Transverse colon (tissue), 4 donors: ENCODE measurements at regions not wholly inside any gene's neighbourhood (a gene's known extent, or its start where the extent isn't known, plus 50 kb on each side); places are given as distances from the start of the nearest gene placed in this dataset.

Experiments used
- DNase-seq: peaks from one replicate; pipeline ENCODE4 v3.0.0-alpha.2; 2019
- H3K27ac ChIP-seq, 4 donors: fragments of 200-600 bp; sonication (generic); 2 replicates each; pipeline ENCODE4 v1.5.1; 2016 to 2018; ENCODE audit warnings: inconsistent platforms in 4 of 4
- H3K27me3 ChIP-seq: fragments of 200-600 bp; sonication (generic); 2 replicates; pipeline ENCODE4 v1.5.1; 2017; ENCODE audit warnings: inconsistent platforms
- H3K36me3 ChIP-seq, 4 donors: fragments of 200-600 bp; sonication (generic); 2 replicates each; pipeline ENCODE4 v1.5.1; 2017 to 2019; ENCODE audit warnings: inconsistent platforms in 4 of 4
- H3K4me1 ChIP-seq, 4 donors: fragments of 200-600 bp; sonication (generic); 2 replicates each; pipeline ENCODE4 v1.5.1; 2017 to 2020; ENCODE audit warnings: inconsistent platforms in 4 of 4
- H3K4me3 ChIP-seq, 4 donors: fragments of 200-600 bp; sonication (generic); 1 replicate in 1 of 4; 2 replicates in 3 of 4; pipeline versions ENCODE4 v1.5.1 to v1.6.1; 2017 to 2019; ENCODE audit warnings: inconsistent platforms in 4 of 4
- H3K9me3 ChIP-seq, 2 donors: fragments of 200-600 bp; sonication (generic); 2 replicates each; pipeline ENCODE4 v1.5.1; 2017 to 2019; ENCODE audit warnings: inconsistent platforms in 2 of 2
- EP300 ChIP-seq: sonication (generic); formaldehyde crosslinking; IDR thresholded peaks from one replicate; pipeline ENCODE4 v1.6.1; 2017; ENCODE audit warnings: antibody characterized with exemption, low read depth
- POLR2A ChIP-seq: fragments of 450-650 bp; IDR thresholded peaks from one replicate; pipeline ENCODE4 v1.6.1; 2016; ENCODE audit warnings: antibody characterized with exemption, mild to moderate bottlenecking, moderate library complexity
- POLR2AphosphoS5 ChIP-seq, 3 donors: sonication (generic); formaldehyde crosslinking; IDR thresholded peaks; one replicate each; pipeline ENCODE4 v1.6.1; 2016; ENCODE audit warnings: antibody characterized with exemption in 3 of 3
- WGBS, 2 donors: methylation state at CpG; one replicate each; pipeline ENCODE4 v1.1.5; 2018; ENCODE audit warnings: low coverage in 1 of 2; 5-methylcytosine and 5-hydroxymethylcytosine counted together
- in situ Hi-C, 4 donors: fragments of 200-750 bp; cut with MboI; loops; one replicate each; pipeline versions ENCODE4 v1.15.0 to v1.15.1; 2017; ENCODE audit warnings: low sequenced_read_pairs in 3 of 4, low pct_ligation_motif_present in 1 of 4, low pct_unique_long_range_greater_than_20kb in 1 of 4
- intact Hi-C: fragments of 100-400 bp; cut with DNase I; formaldehyde crosslinking; loops from one replicate; pipeline ENCODE4 v1.15.1; 2023; ENCODE audit warnings: low total_unique reads
- TF ChIP-seq, protein P1 (sequence below), 5 experiments: fragments of 200-600 bp in 3 of 5; fragments of 450-650 bp in 2 of 5; sonication (generic) in 3 of 5; IDR thresholded peaks; 1 replicate in 2 of 5; 2 replicates in 3 of 5; pipeline ENCODE4 v1.5.1; 2016 to 2017; ENCODE audit warnings: antibody characterized with exemption in 5 of 5, inconsistent platforms in 3 of 5, mild to moderate bottlenecking in 2 of 5, moderate library complexity in 1 of 5

DNA sequence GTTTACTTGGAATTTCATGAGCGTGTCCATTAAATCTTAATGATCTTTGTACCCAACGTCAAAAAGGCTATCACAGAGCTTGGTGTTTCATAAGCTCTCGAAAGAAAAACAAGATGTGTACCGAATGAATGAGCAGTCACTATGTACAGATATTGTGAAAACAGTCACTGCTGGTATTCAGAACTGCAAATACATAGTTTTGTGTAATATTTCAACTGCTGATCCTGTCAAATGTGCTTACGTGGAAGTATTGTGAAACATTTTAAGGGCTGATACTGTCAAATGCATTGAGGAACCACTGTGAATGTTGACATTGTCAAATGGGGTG, 184.2 kb upstream of the KLHL29 start:
- in situ Hi-C loops = no loop called here
- 70 to 86% methylated on average over 5 of the region's 5 CpGs for WGBS, 2 donors
- Histone ChIP-seq H3K4me3 (no peak overlapping the region), H3K27ac (no peak overlapping the region), H3K36me3 (no peaks in the 10 kb centered on the region), H3K27me3 (no peaks in the 10 kb centered on the region), H3K9me3 (no peaks in the 10 kb centered on the region), H3K4me1 (no peaks in the 10 kb centered on the region)
- DNase-seq = no peak
- TF ChIP-seq POLR2AphosphoS5 (IDR thresholded peaks at IDR 0.05) (no peak), POLR2A (no peak)
- TF ChIP-seq, protein P1, sequence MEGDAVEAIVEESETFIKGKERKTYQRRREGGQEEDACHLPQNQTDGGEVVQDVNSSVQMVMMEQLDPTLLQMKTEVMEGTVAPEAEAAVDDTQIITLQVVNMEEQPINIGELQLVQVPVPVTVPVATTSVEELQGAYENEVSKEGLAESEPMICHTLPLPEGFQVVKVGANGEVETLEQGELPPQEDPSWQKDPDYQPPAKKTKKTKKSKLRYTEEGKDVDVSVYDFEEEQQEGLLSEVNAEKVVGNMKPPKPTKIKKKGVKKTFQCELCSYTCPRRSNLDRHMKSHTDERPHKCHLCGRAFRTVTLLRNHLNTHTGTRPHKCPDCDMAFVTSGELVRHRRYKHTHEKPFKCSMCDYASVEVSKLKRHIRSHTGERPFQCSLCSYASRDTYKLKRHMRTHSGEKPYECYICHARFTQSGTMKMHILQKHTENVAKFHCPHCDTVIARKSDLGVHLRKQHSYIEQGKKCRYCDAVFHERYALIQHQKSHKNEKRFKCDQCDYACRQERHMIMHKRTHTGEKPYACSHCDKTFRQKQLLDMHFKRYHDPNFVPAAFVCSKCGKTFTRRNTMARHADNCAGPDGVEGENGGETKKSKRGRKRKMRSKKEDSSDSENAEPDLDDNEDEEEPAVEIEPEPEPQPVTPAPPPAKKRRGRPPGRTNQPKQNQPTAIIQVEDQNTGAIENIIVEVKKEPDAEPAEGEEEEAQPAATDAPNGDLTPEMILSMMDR (IDR thresholded peaks at IDR 0.05) = no peak
- intact Hi-C loops = no loop called here

DNA sequence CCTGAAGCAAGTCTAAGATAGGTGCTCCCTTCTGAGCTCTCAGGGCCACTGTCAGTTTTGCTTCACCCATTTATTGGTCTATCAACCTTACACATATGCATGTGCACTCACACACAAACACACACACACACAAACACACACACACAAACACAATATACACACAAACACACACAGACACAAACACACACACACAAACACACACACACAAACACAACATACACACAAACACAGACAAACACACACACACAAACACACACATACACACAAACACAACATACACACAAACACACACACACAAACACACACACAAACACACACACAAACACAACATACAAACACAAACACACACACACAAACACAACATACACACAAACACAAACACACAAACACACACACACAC, 181.6 kb upstream of the KLHL29 start:
- Histone ChIP-seq H3K9me3 (no peaks in the 10 kb centered on the region), H3K4me3 (no peak overlapping the region), H3K4me1 (peaks cover 0 to 9% (median 5%) of the 10 kb centered on the region in 4 donors), H3K36me3 (no peaks in the 10 kb centered on the region), H3K27me3 (no peaks in the 10 kb centered on the region), H3K27ac (no peak overlapping the region)
- TF ChIP-seq EP300 = no peak
- TF ChIP-seq, protein P1 (IDR thresholded peaks at IDR 0.05) = no peak
- TF ChIP-seq POLR2A = no peak
- no peak for TF ChIP-seq POLR2AphosphoS5 (IDR thresholded peaks at IDR 0.05)
- no peak for DNase-seq
- intact Hi-C loops (no loop called here), in situ Hi-C loops (no loop called here)

DNA sequence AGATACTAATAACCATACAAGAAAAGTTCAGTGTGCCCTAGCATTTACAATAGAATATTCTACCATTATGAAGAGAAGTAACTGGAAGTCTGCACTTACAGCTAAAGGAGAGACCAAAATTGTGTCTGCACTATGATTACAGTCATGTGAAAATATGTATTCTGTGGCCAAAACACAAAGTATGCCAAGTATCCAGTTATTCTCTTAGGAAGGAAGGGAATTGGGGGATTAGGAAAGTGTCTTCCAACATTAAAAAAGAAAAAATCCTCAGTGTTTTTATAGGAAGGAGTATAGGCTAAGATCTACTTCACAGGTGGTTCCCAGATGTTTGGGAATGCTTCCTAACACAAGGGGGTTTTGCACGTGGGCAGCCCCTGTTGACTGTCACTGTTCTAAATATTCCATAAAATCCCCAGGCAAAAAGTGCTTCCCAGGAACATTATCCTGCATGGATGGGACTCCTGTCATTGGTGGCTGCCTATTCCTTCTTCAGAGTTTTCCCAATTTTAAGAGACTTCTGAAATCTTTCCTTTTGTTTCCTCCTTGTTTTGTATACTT, 180.2 kb upstream of the KLHL29 start:
- Histone ChIP-seq H3K9me3 (no peaks in the 10 kb centered on the region), H3K36me3 (no peaks in the 10 kb centered on the region), H3K27ac (no peak overlapping the region), H3K27me3 (no peaks in the 10 kb centered on the region), H3K4me1 (peaks cover 0 to 21% (median 12%) of the 10 kb centered on the region in 4 donors), H3K4me3 (no peak overlapping the region)
- no peak for DNase-seq
- intact Hi-C loops = no loop called here
- in situ Hi-C loops = no loop called here
- WGBS, 2 donors = 47 to 80% methylated on average over 1 of the region's 1 CpG
- TF ChIP-seq POLR2AphosphoS5 (IDR thresholded peaks at IDR 0.05) = no peak
- no peak for TF ChIP-seq POLR2A
- TF ChIP-seq, protein P1 (IDR thresholded peaks at IDR 0.05) = no peak
- TF ChIP-seq EP300 = no peak

DNA sequence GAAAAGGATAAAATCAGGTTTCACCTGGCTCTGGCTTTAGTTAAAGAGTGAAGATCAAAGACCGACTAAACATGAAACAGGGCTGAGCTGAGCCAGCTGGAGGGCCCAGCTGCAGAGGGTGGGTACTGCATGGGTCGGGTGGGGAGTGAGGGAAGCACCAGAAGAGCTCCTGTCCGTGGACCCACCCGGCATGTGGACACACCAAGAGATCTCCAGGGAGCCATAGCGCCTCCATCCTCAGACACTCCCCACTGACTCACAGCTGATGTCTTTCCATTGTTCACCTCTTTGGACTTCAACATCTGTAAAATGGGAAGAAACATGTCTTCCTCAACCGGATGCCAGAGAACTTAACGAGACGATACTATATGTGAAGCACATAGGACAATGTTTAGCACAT, 178.3 kb upstream of the KLHL29 start:
- Histone ChIP-seq H3K27ac (no peak overlapping the region), H3K27me3 (no peaks in the 10 kb centered on the region), H3K9me3 (no peaks in the 10 kb centered on the region), H3K4me3 (no peak overlapping the region), H3K4me1 (peaks cover 0 to 29% (median 13%) of the 10 kb centered on the region in 4 donors), H3K36me3 (no peaks in the 10 kb centered on the region)
- WGBS, 2 donors = 87 to 88% methylated on average over 8 of the region's 8 CpGs
- TF ChIP-seq, protein P1 (IDR thresholded peaks at IDR 0.05) = no peak
- no peak for TF ChIP-seq EP300
- TF ChIP-seq POLR2AphosphoS5 (IDR thresholded peaks at IDR 0.05) = no peak
- no peak for TF ChIP-seq POLR2A
- intact Hi-C loops = no loop called here
- DNase-seq = no peak
- in situ Hi-C loops = no loop called here
